B cell (primary cell): ENCODE measurements at regions not wholly inside any gene's neighbourhood (a gene's known extent, or its start where the extent isn't known, plus 50 kb on each side); places are given as distances from the start of the nearest gene placed in this dataset.

Experiments
- ATAC-seq: fragments of 200-7000 bp; cut with Tn5 transposase; one replicate; pipeline ENCODE4 v1.10.0; 2021; ENCODE audit warnings: low read depth, mild to moderate bottlenecking, moderate number of reproducible peaks, moderate library complexity
- CTCF ChIA-PET: fragments of 350-600 bp; sonication (Branson Sonifier 250); formaldehyde crosslinking; loops from one replicate; lab custom pipeline; 2021; ENCODE audit warnings: antibody characterized with exemption, inconsistent platforms; lab: Charles Lee
- POLR2A ChIA-PET: fragments of 350-600 bp; sonication (Branson Sonifier 250); formaldehyde crosslinking; loops from one replicate; lab custom pipeline; 2021; ENCODE audit warnings: antibody characterized with exemption; lab: Charles Lee
- DNase-seq: peaks from one replicate; pipeline ENCODE4 v3.0.0; 2013
- H2AFZ ChIP-seq: 2 replicates; pipeline ENCODE4 v1.6.1; 2012; ENCODE audit warnings: mild to moderate bottlenecking, low read depth, low read length; ENCODE audit not compliant: insufficient read depth, poor library complexity, severe bottlenecking
- H3K27ac ChIP-seq, 2 donors: 1 replicate in 1 of 2; 2 replicates in 1 of 2; pipeline ENCODE4 v1.5.1; 2012 to 2013; ENCODE audit warnings: low read length in 2 of 2, mild to moderate bottlenecking in 2 of 2, moderate library complexity in 1 of 2
- H3K27me3 ChIP-seq, 4 experiments: fragments of 200-600 bp in 1 of 4; sonication (generic) in 1 of 4; replicated peaks in 1 of 4; 1 replicate in 2 of 4; 2 replicates in 2 of 4; pipeline versions ENCODE4 v1.6.1 to v1.7.0; 2013 to 2016; ENCODE audit warnings: low read length in 3 of 4, mild to moderate bottlenecking in 2 of 4, mixed read lengths in 1 of 4, moderate library complexity in 1 of 4; ENCODE audit not compliant: insufficient read depth in 4 of 4, control insufficient read depth in 3 of 4; ENCODE audit errors: control extremely low read depth in 1 of 4
- H3K36me3 ChIP-seq, 2 experiments: replicated peaks in 1 of 2; 1 replicate in 1 of 2; 2 replicates in 1 of 2; pipeline versions ENCODE4 v1.6.1 to v1.7.1; 2013; ENCODE audit warnings: low read length in 1 of 2; ENCODE audit not compliant: insufficient read depth in 2 of 2, control insufficient read depth in 1 of 2; ENCODE audit errors: control extremely low read depth in 1 of 2, extremely low read depth in 1 of 2
- H3K4me1 ChIP-seq, 2 donors: fragments of 200-600 bp in 1 of 2; sonication (generic) in 1 of 2; 1 replicate in 1 of 2; 2 replicates in 1 of 2; pipeline versions ENCODE4 v1.5.1 to v1.6.1; 2013 to 2017; ENCODE audit warnings: low read length in 2 of 2; ENCODE audit not compliant: control insufficient read depth in 2 of 2, insufficient read depth in 2 of 2
- H3K4me2 ChIP-seq: replicated peaks from 2 replicates; pipeline ENCODE3; 2012; ENCODE audit warnings: mild to moderate bottlenecking, low read depth, low read length; ENCODE audit not compliant: poor library complexity, severe bottlenecking
- H3K4me3 ChIP-seq, 5 experiments: fragments of 200-600 bp in 1 of 5; sonication (generic) in 1 of 5; 1 replicate in 3 of 5; 2 replicates in 2 of 5; pipeline versions ENCODE4 v1.5.1 to v1.7.0; 2011 to 2016; ENCODE audit warnings: low read length in 4 of 5, mild to moderate bottlenecking in 4 of 5, low read depth in 2 of 5, control low read depth in 1 of 5, moderate library complexity in 1 of 5; ENCODE audit not compliant: insufficient read depth in 1 of 5; ENCODE audit errors: control extremely low read depth in 1 of 5, extremely low read depth in 1 of 5
- H3K79me2 ChIP-seq: fragments of 200-600 bp; sonication (generic); one replicate; pipeline ENCODE4 v1.6.0; 2016; ENCODE audit warnings: low read length; ENCODE audit not compliant: control insufficient read depth, insufficient read depth
- H3K9ac ChIP-seq: fragments of 200-600 bp; sonication (generic); 2 replicates; pipeline ENCODE4 v1.6.1; 2017; ENCODE audit warnings: mild to moderate bottlenecking, low read length, moderate library complexity
- H3K9me3 ChIP-seq, 3 donors: one replicate each; pipeline versions ENCODE4 v1.6.1 to v1.7.1; 2013; ENCODE audit warnings: low read length in 2 of 3; ENCODE audit not compliant: control insufficient read depth in 2 of 3, insufficient read depth in 1 of 3; ENCODE audit errors: control extremely low read depth in 1 of 3
- H4K20me1 ChIP-seq: 2 replicates; pipeline ENCODE4 v1.6.0; 2012; ENCODE audit warnings: mild to moderate bottlenecking, low read length; ENCODE audit not compliant: insufficient read depth, control insufficient read depth, poor library complexity, severe bottlenecking
- H3K27ac Mint-ChIP-seq: one replicate; pipeline ENCODE4 v1.8.0; 2021; ENCODE audit warnings: mixed read lengths
- H3K27me3 Mint-ChIP-seq: one replicate; pipeline ENCODE4 v1.8.0; 2021; ENCODE audit warnings: mixed read lengths
- H3K4me1 Mint-ChIP-seq: one replicate; pipeline ENCODE4 v1.8.0; 2021; ENCODE audit warnings: mixed read lengths
- H3K4me3 Mint-ChIP-seq: one replicate; pipeline ENCODE4 v1.8.0; 2021; ENCODE audit warnings: mixed read lengths
- H3K9me3 Mint-ChIP-seq: one replicate; pipeline ENCODE4 v1.8.0; 2022; ENCODE audit warnings: mixed read lengths; ENCODE audit not compliant: insufficient read depth
- CTCF ChIP-seq: fragments of 200-600 bp; IDR thresholded peaks from one replicate; pipeline ENCODE4 v1.8.0; 2022; ENCODE audit warnings: antibody characterized with exemption, mild to moderate bottlenecking
- EZH2 ChIP-seq: IDR thresholded peaks from 2 replicates; pipeline ENCODE4 v1.6.1; 2012; ENCODE audit warnings: borderline replicate concordance, low read depth, mild to moderate bottlenecking, moderate library complexity, low read length; ENCODE audit not compliant: insufficient read depth, poor library complexity, severe bottlenecking
- WGBS: methylation state at CpG from one replicate; pipeline ENCODE4 v1.1.5; 2013; ENCODE audit warnings: missing lambda C conversion rate; ENCODE audit not compliant: insufficient coverage; 5-methylcytosine and 5-hydroxymethylcytosine counted together
- intact Hi-C: fragments of 100-400 bp; cut with micrococcal nuclease; formaldehyde crosslinking; loops from one replicate; pipeline ENCODE4 v1.10.0; 2022

GRCh38 chr4:132384709-132385108 is 764.4 kb upstream of the PCDH10 start:
- ChIA-PET CTCF (no interaction called here), POLR2A (no interaction called here)
- TF ChIP-seq CTCF (no peak), EZH2 (no peak)
- H4K20me1 ChIP-seq, result no peaks in the 10 kb centered on the region
- H3K4me3 Mint-ChIP-seq, result no peak overlapping the region
- H3K27me3 Mint-ChIP-seq, result no peaks in the 10 kb centered on the region
- no peaks in the 10 kb centered on the region for H3K27me3 ChIP-seq
- WGBS, result no CpG with 5 or more reads among the region's 2 CpGs
- no peaks in the 10 kb centered on the region for H3K36me3 ChIP-seq
- DNase-seq (no peak), ATAC-seq (no peak)
- H3K4me2 ChIP-seq, result no peak overlapping the region
- H3K27ac Mint-ChIP-seq, result no peak overlapping the region
- no peak overlapping the region for H3K4me3 ChIP-seq
- H3K4me1 Mint-ChIP-seq, result no peaks in the 10 kb centered on the region
- intact Hi-C loops, result no loop called here
- no peak overlapping the region for H3K27ac ChIP-seq
- no peak overlapping the region for H3K9ac ChIP-seq
- peaks cover 0 to 7% (median 0%) of the 10 kb centered on the region in 3 donors for H3K9me3 ChIP-seq
- H3K9me3 Mint-ChIP-seq, result peaks cover 2% of the 10 kb centered on the region
- no peaks in the 10 kb centered on the region for H3K4me1 ChIP-seq
- H2AFZ ChIP-seq, result no peak overlapping the region
- H3K79me2 ChIP-seq, result no peaks in the 10 kb centered on the region

DNA sequence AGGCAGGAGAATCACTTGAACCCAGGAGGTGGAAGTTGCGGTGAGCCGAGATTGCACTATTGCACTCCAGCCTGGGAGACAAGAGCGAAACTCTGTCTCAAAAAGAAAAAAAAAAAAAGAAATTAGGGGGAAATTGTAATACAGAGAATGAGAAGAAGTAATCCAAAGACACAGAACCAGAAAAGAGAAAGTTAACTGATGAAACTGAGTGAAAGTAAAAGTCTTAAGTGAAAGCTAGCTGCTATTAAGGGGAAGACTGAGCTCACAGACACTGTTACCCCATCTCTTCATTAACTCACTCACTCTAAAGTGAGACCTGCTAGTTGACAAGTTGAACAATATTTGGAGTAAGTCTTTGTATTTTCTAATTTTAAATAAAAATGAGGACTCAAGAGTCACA is 763.0 kb upstream of the PCDH10 start:
- no peak for DNase-seq
- Histone ChIP-seq H3K9me3 (peaks cover 0 to 8% (median 0%) of the 10 kb centered on the region in 3 donors), H3K36me3 (no peaks in the 10 kb centered on the region), H4K20me1 (no peaks in the 10 kb centered on the region), H3K4me2 (no peak overlapping the region), H3K27me3 (no peaks in the 10 kb centered on the region), H3K27ac (no peak overlapping the region), H3K4me1 (no peaks in the 10 kb centered on the region), H2AFZ (no peak overlapping the region), H3K79me2 (no peaks in the 10 kb centered on the region), H3K9ac (no peak overlapping the region), H3K4me3 (no peak overlapping the region)
- Mint-ChIP-seq H3K4me3 (no peak overlapping the region), H3K4me1 (no peaks in the 10 kb centered on the region), H3K9me3 (no peaks in the 10 kb centered on the region), H3K27me3 (no peaks in the 10 kb centered on the region), H3K27ac (no peak overlapping the region)
- POLR2A ChIA-PET, result no interaction called here
- no peak for TF ChIP-seq CTCF
- TF ChIP-seq EZH2, result no peak
- intact Hi-C loops, result no loop called here
- CTCF ChIA-PET, result no interaction called here
- ATAC-seq, result no peak
- WGBS, result no CpG with 5 or more reads among the region's 3 CpGs
